Osteocyte (in vitro differentiated cells): ENCODE measurements at regions not wholly inside any gene's neighbourhood (a gene's known extent, or its start where the extent isn't known, plus 50 kb on each side); places are given as distances from the start of the nearest gene placed in this dataset.

ENCODE experiments used
- DNase-seq: peaks from one replicate; pipeline ENCODE4 v3.0.0; 2021; ENCODE audit warnings: mixed read lengths; ENCODE audit not compliant: unreplicated experiment; ENCODE audit errors: extremely low spot score
- H3K27ac Mint-ChIP-seq: one replicate; pipeline ENCODE4 v1.8.0; 2021; ENCODE audit warnings: mild to moderate bottlenecking, mixed read lengths; ENCODE audit not compliant: unreplicated experiment
- H3K27me3 Mint-ChIP-seq: one replicate; pipeline ENCODE4 v1.8.0; 2021; ENCODE audit warnings: mixed read lengths; ENCODE audit not compliant: unreplicated experiment
- H3K36me3 Mint-ChIP-seq: one replicate; pipeline ENCODE4 v1.8.0; 2021; ENCODE audit warnings: mixed read lengths; ENCODE audit not compliant: unreplicated experiment
- H3K4me1 Mint-ChIP-seq: one replicate; pipeline ENCODE4 v1.8.0; 2021; ENCODE audit warnings: mixed read lengths; ENCODE audit not compliant: unreplicated experiment
- H3K4me3 Mint-ChIP-seq: one replicate; pipeline ENCODE4 v1.8.0; 2021; ENCODE audit warnings: mild to moderate bottlenecking, moderate library complexity, mixed read lengths; ENCODE audit not compliant: unreplicated experiment
- H3K9me3 Mint-ChIP-seq: one replicate; pipeline ENCODE4 v1.8.0; 2021; ENCODE audit warnings: mixed read lengths; ENCODE audit not compliant: unreplicated experiment
- TF ChIP-seq, protein P1 (sequence below): fragments of 200-600 bp; sonication (generic); IDR thresholded peaks from 2 replicates; pipeline ENCODE4 v1.5.0; 2021; ENCODE audit warnings: antibody characterized with exemption, mild to moderate bottlenecking, moderate library complexity

DNA sequence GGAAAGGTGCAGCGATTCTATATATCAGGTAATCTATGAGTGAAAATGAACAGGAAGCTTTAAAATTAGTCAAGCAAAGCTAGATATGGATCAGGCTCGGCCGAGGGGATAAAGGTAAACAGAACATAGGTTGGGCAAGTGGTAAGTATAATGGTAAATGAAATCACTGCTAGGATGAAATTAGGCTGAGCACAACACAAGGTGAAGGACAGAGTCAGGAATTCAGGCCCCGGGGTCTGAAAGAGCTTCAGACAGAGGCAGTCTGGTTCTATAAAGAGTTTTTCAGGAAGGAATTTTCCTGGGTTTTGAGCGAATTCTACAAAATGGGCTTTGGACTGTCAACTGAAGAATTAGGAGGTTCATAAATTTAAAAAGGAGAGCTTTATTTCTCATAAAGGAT lies 513.2 kb upstream of the CDH2 start:
- Mint-ChIP-seq H3K36me3 (no peaks in the 10 kb centered on the region), H3K27ac (no peak overlapping the region)

DNA sequence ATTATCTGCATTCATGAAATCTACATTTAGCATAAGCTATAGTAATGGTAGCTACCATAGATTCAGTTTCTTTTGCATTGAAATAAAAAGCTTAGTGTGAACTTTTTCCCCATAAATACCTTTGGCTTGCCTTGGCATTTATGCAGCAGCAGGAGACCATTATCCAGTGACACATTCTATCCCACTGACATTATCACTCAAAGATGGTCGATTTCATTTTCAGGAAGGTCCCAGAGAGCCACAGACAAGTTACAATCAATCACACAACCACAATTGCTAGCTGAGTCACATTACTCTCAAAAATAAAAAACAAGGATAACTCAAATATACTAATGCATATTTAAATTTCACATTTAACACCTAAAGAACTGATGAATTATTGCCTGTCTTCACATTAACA lies 512.7 kb upstream of the CDH2 start:
- Mint-ChIP-seq H3K27me3 (no peaks in the 10 kb centered on the region), H3K4me3 (no peak overlapping the region), H3K9me3 (no peaks in the 10 kb centered on the region), H3K36me3 (no peaks in the 10 kb centered on the region), H3K4me1 (peaks cover 5% of the 10 kb centered on the region), H3K27ac (no peak overlapping the region)
- TF ChIP-seq, protein P1, sequence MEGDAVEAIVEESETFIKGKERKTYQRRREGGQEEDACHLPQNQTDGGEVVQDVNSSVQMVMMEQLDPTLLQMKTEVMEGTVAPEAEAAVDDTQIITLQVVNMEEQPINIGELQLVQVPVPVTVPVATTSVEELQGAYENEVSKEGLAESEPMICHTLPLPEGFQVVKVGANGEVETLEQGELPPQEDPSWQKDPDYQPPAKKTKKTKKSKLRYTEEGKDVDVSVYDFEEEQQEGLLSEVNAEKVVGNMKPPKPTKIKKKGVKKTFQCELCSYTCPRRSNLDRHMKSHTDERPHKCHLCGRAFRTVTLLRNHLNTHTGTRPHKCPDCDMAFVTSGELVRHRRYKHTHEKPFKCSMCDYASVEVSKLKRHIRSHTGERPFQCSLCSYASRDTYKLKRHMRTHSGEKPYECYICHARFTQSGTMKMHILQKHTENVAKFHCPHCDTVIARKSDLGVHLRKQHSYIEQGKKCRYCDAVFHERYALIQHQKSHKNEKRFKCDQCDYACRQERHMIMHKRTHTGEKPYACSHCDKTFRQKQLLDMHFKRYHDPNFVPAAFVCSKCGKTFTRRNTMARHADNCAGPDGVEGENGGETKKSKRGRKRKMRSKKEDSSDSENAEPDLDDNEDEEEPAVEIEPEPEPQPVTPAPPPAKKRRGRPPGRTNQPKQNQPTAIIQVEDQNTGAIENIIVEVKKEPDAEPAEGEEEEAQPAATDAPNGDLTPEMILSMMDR: no peak
- DNase-seq: no peak

More for the DNA sequence above, 513.2 kb upstream of the CDH2 start:
- H3K9me3 Mint-ChIP-seq: no peaks in the 10 kb centered on the region
- no peak for DNase-seq
- TF ChIP-seq, protein P1: no peak
- no peaks in the 10 kb centered on the region for H3K4me1 Mint-ChIP-seq
- no peaks in the 10 kb centered on the region for H3K27me3 Mint-ChIP-seq
- no peak overlapping the region for H3K4me3 Mint-ChIP-seq

DNA sequence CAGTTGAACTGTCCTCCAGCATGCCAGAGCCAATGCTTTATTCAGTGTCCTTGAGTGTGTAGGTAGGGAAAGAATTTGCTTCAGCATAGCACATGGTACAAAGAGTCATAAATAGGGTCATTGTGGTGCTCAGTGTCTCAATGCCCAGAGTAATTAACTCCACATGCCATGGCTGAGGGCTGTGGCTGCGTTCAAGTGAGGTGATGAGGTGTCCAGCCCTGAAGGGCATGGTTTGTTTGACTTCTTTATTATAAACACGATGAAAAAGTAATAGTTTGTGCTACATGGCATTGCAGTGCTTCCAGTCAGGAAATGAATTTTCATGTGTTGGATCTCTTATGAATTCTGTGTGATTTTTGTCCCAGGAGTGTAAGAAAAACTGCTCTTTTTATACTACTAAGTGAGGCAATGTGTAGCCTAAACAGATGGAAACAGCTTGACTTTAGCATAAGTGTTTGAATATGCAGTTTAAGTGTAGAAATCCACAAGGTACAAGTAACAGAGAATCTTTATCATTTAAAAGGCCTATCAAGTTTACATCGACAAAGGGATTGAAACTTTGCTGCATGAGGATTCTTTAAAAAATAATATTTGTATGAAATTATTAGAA lies 507.9 kb upstream of the CDH2 start:
- peak overlapping the region; percentile 3 for H3K27ac Mint-ChIP-seq
- no peaks in the 10 kb centered on the region for H3K36me3 Mint-ChIP-seq
- DNase-seq: no peak

DNA sequence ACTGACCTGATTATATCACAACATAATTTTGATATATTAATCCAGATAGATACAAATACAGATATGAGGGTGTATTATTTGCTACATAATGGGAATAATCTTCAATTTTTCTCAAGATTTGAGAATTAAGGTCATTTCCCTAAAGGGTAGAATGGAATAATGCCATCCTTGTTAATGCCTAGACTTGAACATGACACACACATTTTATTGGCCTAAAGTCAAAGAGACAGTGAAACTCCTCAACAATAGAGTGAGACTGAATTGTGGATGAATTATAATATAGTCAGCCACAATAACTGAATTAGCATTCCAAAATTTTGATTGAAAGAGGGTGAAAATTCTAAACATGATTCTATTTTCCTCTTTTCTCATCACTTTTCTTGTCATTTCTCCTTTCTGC lies 506.0 kb upstream of the CDH2 start:
- DNase-seq: no peak
- H3K27ac Mint-ChIP-seq: no peak overlapping the region
- H3K36me3 Mint-ChIP-seq: no peaks in the 10 kb centered on the region
- no peaks in the 10 kb centered on the region for H3K27me3 Mint-ChIP-seq
- TF ChIP-seq, protein P1: no peak
- no peak overlapping the region for H3K4me3 Mint-ChIP-seq
- H3K9me3 Mint-ChIP-seq: no peaks in the 10 kb centered on the region
- H3K4me1 Mint-ChIP-seq: peaks cover 8% of the 10 kb centered on the region

More for the DNA sequence above, 507.9 kb upstream of the CDH2 start:
- H3K4me1 Mint-ChIP-seq: peaks cover 8% of the 10 kb centered on the region
- H3K4me3 Mint-ChIP-seq: no peak overlapping the region
- no peaks in the 10 kb centered on the region for H3K27me3 Mint-ChIP-seq
- TF ChIP-seq, protein P1: no peak
- no peaks in the 10 kb centered on the region for H3K9me3 Mint-ChIP-seq

DNA sequence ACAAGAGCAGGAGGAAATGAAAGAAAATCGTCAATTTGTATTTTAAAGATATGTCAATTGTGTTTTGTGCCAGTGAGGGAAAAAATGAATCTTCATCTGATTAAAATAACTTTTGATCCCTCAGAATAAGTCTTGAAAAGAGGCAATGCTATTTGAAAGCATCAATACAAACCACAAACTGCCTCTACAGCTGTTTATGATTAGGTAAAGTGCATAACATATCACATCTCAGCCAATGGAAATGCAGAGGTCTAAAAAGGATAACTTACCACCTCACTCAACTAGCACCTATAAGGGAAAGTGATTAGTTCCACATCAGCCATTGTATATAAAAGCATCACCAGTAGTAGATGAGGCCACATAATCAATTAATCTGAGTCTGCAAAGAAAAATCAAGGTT lies 492.2 kb upstream of the CDH2 start:
- DNase-seq: no peak
- peaks cover 5% of the 10 kb centered on the region for H3K9me3 Mint-ChIP-seq
- no peak overlapping the region for H3K4me3 Mint-ChIP-seq
- H3K4me1 Mint-ChIP-seq: no peaks in the 10 kb centered on the region
- H3K27me3 Mint-ChIP-seq: peaks cover 4% of the 10 kb centered on the region
- TF ChIP-seq, protein P1: no peak
- H3K27ac Mint-ChIP-seq: no peak overlapping the region
- no peaks in the 10 kb centered on the region for H3K36me3 Mint-ChIP-seq
